ENCODE measurements at regions not wholly inside any gene's neighbourhood (a gene's known extent, or its start where the extent isn't known, plus 50 kb on each side); places are given as distances from the start of the nearest gene placed in this dataset.
"Not testable (repeated sequence)": the region's sequence is repeated elsewhere in the genome, so short reads cannot be mapped to it uniquely, and the experiment has no call there.

GRCh38 chrX:86987351-86987750 lies 530.3 kb upstream of the KLHL4 start:
- TF ChIP-seq TCF12 (IDR thresholded peaks at IDR 0.05); TCF12 (CRISPR knock-in tag; IDR thresholded peaks at IDR 0.05); ZMYM2 (CRISPR knock-in tag; IDR thresholded peaks at IDR 0.05); ZNF770 (CRISPR knock-in tag; IDR thresholded peaks at IDR 0.05); SP1 (IDR thresholded peaks at IDR 0.05); SP1 (CRISPR knock-in tag; IDR thresholded peaks at IDR 0.05); WIZ (CRISPR knock-in tag; IDR thresholded peaks at IDR 0.05); SAP130 (CRISPR knock-in tag; IDR thresholded peaks at IDR 0.05; ENCODE audit: low read depth): not testable (repeated sequence)

Measured in HepG2 (cell line).